ENCODE measurements at regions not wholly inside any gene's neighbourhood (a gene's known extent, or its start where the extent isn't known, plus 50 kb on each side); places are given as distances from the start of the nearest gene placed in this dataset.

DNA sequence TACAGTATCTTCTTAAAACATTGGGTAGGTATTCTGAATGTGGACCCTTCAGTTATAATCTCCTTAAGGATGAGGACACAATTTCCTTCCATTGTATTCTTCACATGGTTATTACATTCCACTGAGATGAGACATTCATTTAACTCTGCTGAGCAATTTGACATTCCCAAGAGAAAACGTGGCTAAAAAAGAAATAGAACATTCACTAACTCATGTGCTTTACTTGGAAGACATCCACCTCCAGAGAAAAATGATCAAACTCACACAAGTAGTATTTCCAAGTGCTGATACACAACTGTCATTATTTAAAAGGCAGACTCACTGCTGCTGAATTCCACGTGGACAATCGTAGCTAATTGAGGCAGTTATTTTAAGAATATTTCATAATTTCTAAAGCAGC, 227.9 kb upstream of the ANKRD50 start:
- no peak for DNase-seq
- H3K27me3 ChIP-seq = no peaks in the 10 kb centered on the region
- H3K9me3 ChIP-seq = no peaks in the 10 kb centered on the region
- no peaks in the 10 kb centered on the region for H3K36me3 ChIP-seq
- peaks cover 6% of the 10 kb centered on the region for H3K4me1 ChIP-seq
- H3K4me3 ChIP-seq (ENCODE audit: low read depth, low read length) = no peak overlapping the region
- TF ChIP-seq CTCF (IDR thresholded peaks at IDR 0.05; ENCODE audit: low read depth, low read length) = no peak

DNA sequence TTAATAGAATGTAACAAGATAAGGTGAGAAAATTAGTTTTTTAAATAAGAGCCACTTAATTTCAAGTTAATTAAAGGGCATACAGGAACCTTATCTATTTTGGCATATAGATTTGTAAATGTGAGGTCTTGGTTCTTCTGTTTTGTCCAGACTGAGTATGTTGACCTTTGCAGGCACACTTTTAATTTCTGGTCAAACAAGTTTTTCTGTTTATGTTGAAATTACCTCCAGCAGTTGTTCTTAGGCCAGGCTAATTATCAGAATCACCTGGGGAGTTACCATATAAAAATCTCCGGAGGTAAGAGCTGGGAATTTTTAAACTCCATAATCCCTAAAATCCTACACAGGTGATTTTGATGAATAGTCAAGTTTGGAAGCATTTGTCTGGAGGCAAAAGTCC, 227.4 kb upstream of the ANKRD50 start:
- no peak for DNase-seq
- no peak overlapping the region for H3K4me3 ChIP-seq (ENCODE audit: low read depth, low read length)
- H3K9me3 ChIP-seq = no peaks in the 10 kb centered on the region
- no peaks in the 10 kb centered on the region for H3K36me3 ChIP-seq
- peaks cover 6% of the 10 kb centered on the region for H3K4me1 ChIP-seq
- H3K27me3 ChIP-seq = no peaks in the 10 kb centered on the region
- TF ChIP-seq CTCF (IDR thresholded peaks at IDR 0.05; ENCODE audit: low read depth, low read length) = no peak

DNA sequence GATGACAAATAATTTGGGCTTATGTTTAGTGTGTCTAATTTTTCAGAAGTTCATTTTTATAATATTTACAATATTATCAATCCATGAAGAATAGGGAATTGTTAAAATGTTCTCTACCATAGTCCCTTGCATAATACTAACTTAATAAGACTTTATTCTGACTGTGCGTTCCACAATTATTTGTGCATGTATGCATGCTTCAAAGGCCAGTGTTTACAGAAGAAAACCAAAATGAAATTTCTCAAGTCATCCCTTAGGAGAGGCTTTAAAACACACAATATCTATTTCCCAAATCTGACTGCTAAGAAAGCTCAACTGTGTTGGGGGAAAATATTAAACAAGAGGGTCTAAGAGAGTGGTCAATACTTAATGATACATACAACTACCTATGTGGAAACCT, 226.3 kb upstream of the ANKRD50 start:
- DNase-seq = no peak
- H3K4me1 ChIP-seq = peaks cover 6% of the 10 kb centered on the region
- TF ChIP-seq CTCF (IDR thresholded peaks at IDR 0.05; ENCODE audit: low read depth, low read length) = no peak
- H3K4me3 ChIP-seq (ENCODE audit: low read depth, low read length) = no peak overlapping the region
- H3K27me3 ChIP-seq = no peaks in the 10 kb centered on the region
- no peaks in the 10 kb centered on the region for H3K36me3 ChIP-seq
- H3K9me3 ChIP-seq = no peaks in the 10 kb centered on the region

- Histone ChIP-seq H3K27me3 (no peaks in the 10 kb centered on the region), H3K36me3 (no peaks in the 10 kb centered on the region), H3K9me3 (no peaks in the 10 kb centered on the region), H3K4me3 (ENCODE audit: low read depth, low read length) (no peak overlapping the region), H3K4me1 (peaks cover 6% of the 10 kb centered on the region)
- no peak for DNase-seq
- TF ChIP-seq CTCF (IDR thresholded peaks at IDR 0.05; ENCODE audit: low read depth, low read length) = no peak
Observed at GRCh38 chr4:124937993-124938392, 225.5 kb upstream of the ANKRD50 start.

DNA sequence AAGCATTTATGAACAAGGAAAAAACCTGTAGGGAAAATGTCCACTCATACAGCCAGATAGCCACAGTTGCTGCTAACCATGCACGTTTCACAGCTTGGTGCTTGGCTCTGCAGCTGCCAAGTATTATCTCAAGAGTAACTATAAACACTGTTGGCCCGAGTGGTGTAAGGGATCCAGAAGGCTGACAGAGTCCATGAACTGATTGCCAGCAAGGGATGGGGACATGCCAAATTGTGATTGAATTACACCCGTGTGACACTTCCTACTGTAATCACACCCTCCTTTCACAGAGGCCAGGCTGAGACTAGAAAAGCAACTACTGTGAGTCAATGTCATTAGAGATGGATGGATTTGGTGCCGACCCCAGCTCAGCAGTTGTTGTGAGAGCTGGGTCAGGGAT, 223.9 kb upstream of the ANKRD50 start:
- Histone ChIP-seq H3K9me3 (no peaks in the 10 kb centered on the region), H3K36me3 (no peaks in the 10 kb centered on the region), H3K27me3 (no peaks in the 10 kb centered on the region), H3K4me1 (peaks cover 6% of the 10 kb centered on the region), H3K4me3 (ENCODE audit: low read depth, low read length) (no peak overlapping the region)
- TF ChIP-seq CTCF (IDR thresholded peaks at IDR 0.05; ENCODE audit: low read depth, low read length) = no peak
- peak; percentile 16 for DNase-seq

- TF ChIP-seq CTCF (IDR thresholded peaks at IDR 0.05; ENCODE audit: low read depth, low read length) = no peak
- H3K4me1 ChIP-seq = peaks cover 6% of the 10 kb centered on the region
Observed at GRCh38 chr4:124934916-124935315, 222.4 kb upstream of the ANKRD50 start.

More at GRCh38 chr4:124934916-124935315, 222.4 kb upstream of the ANKRD50 start:
- Histone ChIP-seq H3K9me3 (no peaks in the 10 kb centered on the region), H3K27me3 (no peaks in the 10 kb centered on the region), H3K4me3 (ENCODE audit: low read depth, low read length) (no peak overlapping the region), H3K36me3 (no peaks in the 10 kb centered on the region)
- no peak for DNase-seq

All from BE2C (cell line).